ENCODE measurements at regions not wholly inside any gene's neighbourhood (a gene's known extent, or its start where the extent isn't known, plus 50 kb on each side); places are given as distances from the start of the nearest gene placed in this dataset.

DNA sequence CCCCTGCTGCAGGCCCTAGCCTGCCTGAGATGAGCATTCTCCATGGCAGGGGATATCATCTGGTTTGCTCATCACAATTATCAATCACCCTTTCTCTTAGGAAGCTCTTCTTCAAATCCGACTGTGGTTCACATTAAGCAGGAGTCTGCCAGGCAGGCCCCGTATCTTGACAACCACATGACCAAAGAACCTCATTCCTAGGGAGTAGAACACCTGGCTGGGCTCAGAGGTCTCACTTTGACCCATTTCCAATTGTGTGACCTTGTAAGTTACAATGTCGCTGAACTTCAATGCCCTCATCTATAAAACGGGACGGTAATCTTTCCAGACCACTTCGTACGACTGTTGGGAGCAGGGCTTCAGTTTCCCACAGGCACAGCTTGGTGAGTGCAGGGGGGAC lies 156.4 kb upstream of the PCBD1 start:
- no peak for DNase-seq (ENCODE audit: low read depth in 2 of 2)

DNA sequence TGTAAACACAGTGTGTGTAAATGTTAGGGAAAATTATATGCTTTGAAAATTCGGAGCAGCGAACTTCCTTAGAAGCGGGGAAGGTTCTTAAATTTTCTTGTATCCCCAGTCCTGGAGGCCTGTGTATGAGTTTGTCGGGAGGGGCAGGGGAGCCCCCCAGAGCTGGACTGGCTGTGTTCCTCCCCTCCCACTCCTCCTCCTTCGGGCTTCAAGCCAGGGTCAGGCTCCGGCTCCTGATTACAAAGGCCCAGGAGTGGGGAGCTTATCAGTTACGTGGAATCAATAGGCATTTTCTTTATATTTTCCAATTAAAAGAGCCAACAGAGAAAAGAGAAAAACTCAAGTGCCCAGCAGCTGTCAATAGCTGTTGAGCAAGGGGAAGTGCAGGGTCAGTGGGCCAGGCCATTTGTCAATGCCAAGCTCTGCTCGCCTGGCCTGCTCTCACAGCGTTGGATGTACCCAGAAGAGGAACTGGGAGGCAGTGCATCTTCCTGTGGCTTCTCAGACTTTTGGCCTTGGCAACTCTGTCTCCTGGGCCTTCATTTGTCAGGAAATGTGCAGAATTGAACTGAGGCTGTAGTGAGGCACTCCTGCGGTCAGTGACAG lies 156.9 kb upstream of the PCBD1 start:
- DNase-seq (ENCODE audit: low read depth in 2 of 2): no peak

DNA sequence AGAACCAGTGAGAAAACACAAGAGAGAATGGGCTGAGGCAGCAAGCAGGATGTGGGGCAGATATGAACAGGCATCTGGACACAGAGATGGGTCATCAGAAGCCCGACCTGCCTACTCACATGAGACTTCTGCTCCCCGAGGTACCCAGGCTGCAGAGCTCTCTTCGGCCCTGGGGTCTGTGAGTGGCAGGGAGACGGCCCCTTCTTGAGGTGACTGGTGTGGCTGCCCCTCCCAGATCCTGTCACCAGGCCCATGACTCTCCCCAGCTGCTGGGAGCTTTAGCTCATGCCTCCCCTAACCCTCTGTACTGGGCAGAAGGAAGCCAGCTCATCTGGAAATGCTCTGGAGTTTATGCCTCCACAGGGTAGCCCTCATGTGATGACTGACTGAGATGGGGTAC lies 157.6 kb upstream of the PCBD1 start:
- no peak for DNase-seq (ENCODE audit: low read depth in 2 of 2)

DNA sequence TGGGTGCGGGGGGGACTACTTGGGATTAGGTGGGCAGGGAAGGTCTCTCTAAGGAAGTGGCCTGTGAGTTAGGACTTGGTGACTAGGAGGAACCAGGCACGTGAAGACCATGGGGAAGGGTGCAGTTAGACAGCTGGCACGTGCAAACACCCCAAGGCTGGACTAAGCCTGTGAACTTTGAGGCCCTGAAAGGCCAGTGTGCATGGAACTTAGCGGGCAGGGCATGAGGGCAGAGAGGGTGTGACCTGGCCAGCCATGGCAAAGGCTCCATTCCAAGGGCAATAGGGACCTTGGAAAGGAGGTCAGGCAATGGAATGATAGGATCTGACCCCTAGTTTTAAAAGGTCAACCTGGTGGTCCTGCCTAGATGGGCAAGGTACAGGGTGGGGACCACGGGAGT lies 158.4 kb upstream of the PCBD1 start:
- no peak for DNase-seq (ENCODE audit: low read depth in 2 of 2)

DNA sequence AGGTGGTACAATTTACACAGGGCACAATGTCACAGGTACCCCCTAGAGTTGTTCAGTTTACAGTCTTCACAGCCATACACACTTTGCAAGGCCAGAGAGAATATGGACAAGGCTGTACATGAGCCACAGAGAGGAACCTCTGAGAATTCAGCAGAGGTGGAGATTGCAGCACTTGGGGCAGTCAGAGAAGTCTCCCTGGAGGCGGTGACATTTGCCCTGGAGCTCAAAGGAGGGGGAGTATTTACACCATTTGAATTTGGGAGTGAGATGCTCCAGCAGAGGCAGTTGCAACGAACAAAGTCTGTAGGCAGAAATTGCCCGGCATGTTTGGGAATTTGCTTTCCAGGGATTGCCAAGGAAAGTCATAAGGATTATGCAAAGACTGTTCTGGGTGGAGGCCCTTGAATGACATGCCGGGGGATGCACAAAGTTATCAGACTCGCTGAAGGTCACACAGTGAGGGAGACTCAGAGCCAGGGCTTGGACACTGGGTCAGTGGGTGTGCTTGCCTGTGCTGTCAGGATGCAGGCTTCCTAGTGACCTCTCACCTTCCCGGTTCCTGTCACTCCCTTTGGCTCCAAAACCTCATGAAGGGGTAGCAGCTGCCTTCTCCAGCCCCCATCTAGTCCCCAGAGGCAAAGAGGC lies 160.7 kb upstream of the PCBD1 start:
- no peak for DNase-seq (ENCODE audit: low read depth in 2 of 2)

DNA sequence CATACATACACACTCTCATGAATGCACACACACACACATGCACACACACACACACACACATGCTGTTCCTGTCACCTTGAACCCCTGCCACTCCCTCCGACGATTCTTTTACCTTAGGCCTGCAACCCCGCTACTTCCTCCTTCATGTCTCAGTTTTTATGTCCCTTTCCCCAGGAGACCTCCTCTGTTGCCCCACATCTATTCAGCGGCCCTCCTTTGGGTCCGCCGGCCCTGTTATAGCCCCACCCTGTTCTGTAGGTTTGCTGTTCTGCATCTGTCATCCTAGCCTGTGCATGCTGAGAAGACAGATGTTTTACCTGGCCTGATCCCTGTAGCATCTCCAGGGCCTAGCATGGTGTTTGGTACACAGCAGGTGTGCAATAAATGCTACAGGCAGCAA lies 161.6 kb upstream of the PCBD1 start:
- no peak for DNase-seq (ENCODE audit: low read depth in 2 of 2)

DNA sequence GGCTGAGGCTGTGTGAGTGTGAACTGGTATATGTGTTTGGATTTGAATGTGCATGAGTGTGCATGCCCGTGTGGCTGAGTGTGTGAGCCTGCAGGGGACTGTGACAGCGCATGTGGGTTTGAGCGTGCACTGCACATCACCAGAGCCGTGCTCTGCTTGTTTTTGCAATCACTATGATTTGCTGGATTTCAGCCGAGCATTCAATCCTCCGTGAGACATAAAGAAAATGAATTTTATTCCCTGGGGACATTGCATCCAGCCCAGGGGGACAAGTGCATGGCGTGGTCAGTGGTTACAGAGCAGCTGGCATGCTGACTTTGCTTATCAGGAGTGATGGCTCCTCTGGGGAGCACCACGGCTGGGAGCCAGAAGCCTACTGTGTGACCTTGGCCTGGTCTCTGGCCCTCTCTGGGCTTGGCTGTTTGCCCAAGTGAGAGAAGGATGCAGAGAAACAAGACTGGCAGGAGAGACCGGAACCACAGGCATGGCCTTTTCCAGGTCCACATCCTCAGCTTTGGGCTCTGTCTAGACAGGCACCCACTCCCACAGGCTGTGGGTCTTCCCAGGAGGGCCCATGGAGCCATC lies 160.2 kb upstream of the UNC5B start:
- no peak for DNase-seq (ENCODE audit: low read depth in 2 of 2)

DNA sequence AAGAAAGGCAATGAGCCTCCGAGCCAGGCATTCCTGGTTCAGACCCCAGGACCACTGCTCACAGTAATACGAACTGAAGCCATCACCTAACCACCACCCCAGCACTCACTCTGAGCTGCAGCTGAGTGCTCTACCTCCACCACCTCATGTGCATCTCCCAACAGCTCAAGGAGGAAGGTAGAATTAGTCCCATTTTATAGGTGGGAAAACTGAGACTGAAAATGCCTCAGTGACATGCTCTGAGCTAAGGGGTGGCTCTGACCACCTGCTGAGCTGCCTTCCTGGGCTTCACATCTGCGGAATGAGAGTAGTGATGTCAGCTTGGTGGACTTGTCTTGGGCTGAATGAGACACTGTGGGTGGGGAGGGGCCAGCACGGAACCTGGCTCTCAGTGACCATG lies 159.7 kb upstream of the UNC5B start:
- DNase-seq (ENCODE audit: low read depth in 2 of 2): no peak

DNA sequence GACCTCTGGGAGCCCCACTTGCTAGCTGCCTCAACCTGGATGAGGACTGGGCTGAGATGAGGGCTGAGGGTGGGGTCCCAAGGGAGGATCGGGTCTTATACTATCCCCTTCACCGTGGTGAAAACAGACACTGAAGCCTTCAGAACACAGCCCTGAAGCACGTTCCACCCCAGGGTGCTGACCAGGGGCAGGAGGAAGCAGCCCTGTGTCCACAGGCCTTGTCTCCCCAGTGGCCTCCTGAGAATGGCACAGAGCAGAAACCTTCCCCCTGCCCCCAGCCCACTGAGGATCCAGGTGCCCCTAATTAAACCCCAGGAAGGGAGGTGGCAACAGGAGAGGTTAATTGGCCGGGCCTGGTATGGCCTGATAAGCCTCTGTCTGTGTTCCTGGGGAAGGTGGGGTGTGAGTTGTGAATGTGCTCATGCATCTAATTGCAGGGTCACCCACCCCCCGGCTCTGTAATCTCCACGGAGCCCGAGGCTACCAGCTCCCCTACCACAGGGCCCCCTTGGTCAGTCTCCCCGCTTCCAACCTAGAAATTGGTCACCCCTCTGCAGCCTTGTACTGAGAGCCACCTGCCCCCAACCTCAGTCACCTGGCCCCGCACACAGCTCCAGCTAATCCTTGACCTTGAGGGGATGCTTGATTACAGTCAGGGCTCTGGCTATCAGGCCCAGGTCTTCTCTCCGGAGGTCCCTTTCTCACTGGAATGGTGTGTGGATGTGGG lies 159.0 kb upstream of the UNC5B start:
- no peak for DNase-seq (ENCODE audit: low read depth in 2 of 2)

DNA sequence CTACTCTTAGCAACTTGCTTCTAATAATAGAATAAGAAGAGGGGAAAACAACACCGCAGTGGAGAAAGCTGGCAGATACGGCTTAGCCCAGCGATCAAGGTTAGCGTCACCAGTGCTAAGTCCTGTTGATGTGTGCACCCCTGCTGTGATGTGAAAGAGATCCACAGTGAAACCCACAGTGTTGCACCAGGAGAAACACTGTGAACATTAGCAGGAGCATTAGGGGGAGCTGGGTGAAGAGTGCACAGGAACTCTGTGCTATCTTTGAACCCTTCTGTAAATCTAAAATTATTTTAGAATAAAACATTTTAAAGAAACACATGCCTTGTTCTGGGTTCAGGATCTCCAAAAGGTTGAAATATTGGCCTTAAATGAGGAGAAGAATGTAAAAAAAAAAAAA lies 154.1 kb upstream of the UNC5B start:
- no peak for DNase-seq (ENCODE audit: low read depth in 2 of 2)

DNA sequence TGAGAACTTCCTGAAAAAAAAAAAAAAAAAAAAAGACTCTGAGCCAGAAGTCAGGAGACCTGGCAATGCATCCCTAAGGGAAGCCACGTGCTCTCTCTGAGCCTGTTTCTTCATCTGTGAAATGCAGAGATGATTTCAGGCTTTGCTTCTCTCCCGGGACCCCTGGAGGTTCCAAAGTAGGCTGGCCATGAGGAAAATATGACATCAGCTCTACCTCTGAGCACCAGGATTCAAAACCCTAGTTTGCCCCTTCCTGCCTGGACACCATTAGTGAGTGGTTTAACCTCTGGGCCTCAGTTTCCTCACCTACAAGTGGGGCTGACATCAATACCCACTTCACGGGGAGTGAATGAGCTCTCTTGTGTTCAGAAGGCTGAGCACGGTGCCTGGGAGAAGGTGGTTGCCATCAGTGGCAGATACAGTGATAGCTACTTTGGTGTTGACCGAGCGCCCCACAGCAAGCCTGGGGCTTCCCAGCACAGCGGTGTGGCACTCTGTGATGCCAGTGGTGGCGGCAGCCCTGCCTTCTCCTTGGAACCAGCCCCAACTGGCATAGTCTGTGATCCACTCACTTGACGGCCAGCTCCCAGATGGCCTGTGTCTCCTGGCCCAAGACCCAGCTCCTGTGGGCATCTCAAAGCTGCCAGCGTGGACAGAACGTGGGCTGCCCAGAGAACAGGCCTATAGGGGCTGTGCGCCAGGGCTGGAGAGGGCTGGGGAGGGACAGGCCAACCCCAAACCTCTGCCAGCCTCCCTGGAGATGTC lies 153.1 kb upstream of the UNC5B start:
- DNase-seq (ENCODE audit: low read depth in 2 of 2): no peak

DNA sequence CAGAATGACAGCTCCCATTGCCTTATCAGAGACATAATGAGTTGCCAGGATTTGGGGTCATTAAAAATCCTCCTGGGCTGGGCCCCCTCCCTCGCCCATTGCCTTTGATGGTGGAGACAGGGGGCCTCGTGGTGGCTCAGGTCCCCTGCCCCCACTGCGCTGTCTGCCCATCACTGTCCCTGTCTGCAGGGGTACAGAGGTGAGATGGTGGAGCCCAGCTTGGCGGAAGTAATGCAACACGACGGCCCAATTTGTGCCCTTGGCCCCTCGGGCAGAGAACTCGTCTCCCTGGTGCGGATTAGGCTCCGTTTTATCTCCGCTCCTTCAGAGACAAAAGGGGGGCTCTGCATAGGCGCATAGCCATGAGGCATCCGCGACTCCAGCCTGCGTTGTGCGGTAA lies 152.4 kb upstream of the UNC5B start:
- no peak for DNase-seq (ENCODE audit: low read depth in 2 of 2)

DNA sequence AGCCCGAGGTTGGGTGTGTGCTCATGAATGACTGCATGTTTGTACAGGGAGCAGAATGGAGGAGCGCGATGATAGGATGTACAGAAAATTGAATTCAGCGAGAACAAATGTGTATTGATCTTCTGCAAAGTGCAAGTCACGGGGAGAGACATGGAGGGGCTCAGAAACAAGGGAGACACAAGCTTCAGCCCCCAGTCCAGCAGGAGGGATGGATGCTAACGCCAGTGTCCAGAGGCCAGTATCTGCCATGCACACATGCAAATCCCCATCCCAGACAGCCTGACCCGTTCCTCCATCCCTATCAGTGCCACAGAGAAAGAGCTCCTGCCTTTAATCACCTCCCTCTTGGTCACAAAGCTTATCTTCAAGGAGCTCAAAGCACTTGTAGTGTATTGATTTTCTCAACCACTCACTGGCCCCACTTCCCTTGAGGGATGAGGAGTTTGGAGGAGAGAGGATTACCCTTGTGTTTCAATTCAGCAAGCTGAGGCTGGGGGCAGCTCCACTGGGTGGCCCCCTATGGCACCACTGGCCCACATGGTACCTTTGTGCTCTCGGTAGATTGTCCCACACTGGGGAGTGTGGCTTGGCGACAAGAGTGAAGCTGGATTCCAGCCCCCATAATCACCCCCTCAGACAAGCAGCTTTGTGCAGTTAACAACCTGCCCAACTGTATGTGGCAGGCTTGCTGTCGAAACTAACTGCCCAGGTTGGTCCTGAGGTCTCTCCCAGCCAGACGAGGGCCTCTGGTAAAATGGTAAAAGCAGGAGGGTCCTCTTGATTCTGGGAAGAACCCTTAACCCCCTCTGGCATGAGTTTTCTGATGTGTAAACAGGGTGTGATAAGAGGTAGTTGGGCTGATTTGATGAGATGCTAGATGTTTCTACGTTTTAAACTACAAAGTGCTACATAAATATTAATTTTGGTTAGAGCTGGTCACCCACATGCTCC lies 151.6 kb upstream of the UNC5B start:
- DNase-seq (ENCODE audit: low read depth in 2 of 2): no peak

DNA sequence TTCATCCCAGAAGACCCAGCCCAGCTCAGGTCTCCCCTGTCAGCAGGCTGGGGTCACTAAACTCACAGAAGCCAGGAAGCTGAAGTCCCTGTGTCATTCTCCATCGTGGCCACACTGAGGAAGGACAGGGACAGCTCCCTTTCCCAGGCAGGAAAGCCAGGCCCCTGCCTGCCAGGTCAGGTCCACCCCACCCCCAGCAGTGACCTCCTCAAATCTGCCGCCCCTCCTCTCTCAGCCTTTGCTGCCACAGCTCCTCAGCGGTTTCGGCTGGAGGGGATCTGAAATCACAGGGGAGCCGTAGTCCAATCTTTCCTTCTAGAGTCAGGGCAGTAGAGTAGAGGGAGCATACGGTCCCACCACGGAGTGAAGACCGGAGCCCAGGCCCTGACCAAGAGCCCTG lies 150.9 kb upstream of the UNC5B start:
- DNase-seq (ENCODE audit: low read depth in 2 of 2): no peak

DNA sequence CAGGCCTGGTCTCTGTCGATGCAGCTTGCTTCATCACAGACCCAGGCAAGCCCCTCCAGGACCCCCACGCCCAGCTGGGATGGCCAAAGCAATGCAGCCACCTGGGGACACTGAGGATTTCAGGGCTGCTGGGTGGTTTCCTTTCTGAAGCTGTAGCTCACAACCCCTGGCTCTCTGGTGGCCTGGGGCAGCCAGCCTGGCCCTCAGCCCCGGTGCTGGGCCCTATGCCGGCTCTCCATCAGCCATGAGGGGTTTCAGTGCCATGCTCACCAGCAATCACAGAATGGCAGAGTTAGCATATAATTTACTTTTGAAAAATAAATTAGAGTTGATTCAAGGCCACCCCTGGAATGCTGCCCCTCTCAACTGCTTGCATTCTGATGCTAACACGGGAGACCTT lies 150.2 kb upstream of the UNC5B start:
- no peak for DNase-seq (ENCODE audit: low read depth in 2 of 2)

DNA sequence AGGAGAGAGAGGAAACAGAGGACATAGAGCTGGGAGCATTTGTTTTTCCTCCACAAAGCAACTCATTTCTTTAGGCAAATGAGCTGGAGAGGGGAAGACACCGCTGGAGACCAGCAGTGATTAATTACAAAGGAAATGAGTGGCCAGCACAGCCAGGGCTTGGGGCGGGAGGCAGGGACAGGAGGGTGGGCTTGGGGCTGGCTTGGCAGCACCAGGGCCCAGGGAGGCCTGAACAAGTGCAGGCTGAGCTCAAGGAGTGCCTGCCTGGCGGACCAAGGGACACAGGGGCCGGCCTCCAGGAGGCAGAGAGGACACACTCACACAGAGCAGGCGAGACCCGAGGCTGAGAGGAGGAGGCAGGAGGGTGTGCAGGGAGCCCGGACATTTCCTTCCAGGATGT lies 149.0 kb upstream of the UNC5B start:
- DNase-seq (ENCODE audit: low read depth in 2 of 2): no peak

DNA sequence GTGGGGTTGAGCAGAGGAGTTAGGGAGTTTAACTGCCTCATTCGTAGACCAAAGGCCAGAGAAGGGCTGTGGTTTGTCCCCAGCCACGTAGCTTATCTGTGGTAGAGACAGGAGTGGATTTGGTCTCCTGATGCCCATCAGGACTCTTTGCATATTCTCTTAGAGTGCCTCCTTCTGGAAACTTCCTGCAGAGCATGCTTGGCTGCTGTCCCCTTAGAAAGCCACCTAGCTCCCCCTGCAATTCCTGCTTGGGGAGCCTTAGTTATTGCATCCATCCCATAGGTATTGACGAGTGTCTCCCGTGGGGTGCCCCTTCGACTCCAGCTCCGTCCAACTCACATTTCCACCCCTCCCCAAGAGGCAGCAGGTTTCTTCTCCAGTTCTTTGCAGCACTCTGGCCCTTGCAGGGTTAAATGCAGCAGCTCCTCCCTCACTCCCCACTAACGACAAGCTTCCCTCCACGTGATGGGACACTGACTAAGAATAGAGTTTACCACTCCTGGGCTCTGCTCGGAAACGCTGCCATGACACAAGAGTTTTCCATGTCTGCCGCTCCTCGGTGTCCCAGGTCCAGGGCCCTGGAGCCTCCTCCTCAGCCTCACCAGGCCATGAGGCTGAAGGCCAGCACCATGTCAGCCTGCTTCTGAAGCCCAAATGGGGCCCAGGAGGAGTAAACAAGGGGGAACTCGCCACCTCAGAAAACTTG lies 147.8 kb upstream of the UNC5B start:
- no peak for DNase-seq (ENCODE audit: low read depth in 2 of 2)

DNA sequence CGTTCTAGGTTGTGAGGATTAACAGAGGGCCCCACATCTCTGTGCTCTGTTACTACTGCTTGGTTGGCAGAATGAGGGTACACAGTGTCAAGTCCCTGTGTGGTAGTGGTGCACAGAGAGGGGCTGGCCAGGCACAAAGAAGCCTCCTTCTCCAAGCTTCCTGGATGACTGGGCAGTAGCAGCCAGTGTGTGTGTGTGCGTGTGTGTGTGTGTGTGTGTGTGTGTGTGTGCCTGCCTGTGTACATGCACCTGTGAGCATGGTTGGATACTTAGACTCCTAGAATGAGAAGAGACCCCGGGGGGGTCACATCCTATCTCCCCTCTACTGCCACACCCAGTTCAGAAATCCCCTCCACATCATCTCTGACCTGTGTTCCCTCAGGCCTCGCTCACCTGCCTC lies 146.7 kb upstream of the UNC5B start:
- no peak for DNase-seq (ENCODE audit: low read depth in 2 of 2)

DNA sequence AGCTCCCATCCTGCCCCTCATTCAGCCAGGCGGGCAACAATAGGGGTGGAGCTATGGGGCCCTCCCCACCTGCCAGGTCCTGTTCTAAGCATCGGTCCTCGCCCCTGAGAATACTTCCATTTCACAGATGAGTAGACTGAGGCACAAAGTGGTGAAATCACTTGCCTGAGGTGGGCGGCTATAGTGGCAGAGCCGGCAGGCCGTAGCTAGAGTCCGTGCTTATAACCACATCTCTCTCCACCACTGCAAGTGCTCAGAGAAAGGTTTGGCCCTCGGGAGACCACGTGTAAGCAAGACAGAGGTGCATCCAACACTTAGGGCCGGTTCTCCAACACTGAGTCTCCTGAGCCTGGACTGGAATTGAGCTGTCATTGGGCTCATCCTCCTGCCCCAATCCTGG lies 145.8 kb upstream of the UNC5B start:
- no peak for DNase-seq (ENCODE audit: low read depth in 2 of 2)

DNA sequence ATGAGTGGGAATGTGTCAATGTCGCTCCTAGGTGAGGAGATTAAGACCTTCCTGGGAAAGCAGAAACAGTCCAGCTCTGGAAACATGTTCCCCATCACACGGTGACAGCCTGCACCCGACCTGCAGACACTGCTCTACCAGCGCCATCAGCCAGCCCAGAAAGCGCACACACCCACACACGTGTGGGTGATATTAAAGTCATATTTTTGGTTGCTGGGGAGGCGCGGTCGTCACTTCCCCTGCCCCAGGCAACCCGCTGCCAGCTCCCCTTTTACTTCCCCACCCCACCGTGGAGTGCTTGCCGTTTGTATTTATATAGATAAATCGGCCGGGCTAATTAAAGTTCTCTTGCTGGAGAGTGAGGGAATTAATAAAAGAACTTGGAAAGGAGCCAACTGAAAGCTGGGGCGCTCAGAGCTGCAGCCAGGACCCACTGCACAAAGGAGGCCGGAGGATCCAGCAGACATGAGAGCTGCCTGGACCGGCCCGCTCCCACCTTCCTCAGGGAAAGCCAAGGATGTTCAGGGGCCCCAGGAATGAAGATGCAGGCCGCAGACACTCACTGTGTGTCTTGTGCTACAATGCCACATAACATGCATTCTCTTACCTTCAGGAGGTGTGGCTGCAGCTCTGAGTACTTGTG lies 145.2 kb upstream of the UNC5B start:
- no peak for DNase-seq (ENCODE audit: low read depth in 2 of 2)
